DND-41 (cell line): ENCODE measurements at regions not wholly inside any gene's neighbourhood (a gene's known extent, or its start where the extent isn't known, plus 50 kb on each side); places are given as distances from the start of the nearest gene placed in this dataset.

Experiments used
- EZH2 ChIP-seq: IDR thresholded peaks from 3 replicates; pipeline ENCODE4 v1.6.1; 2012; ENCODE audit warnings: borderline replicate concordance, low read depth, mild to moderate bottlenecking, moderate library complexity, low read length, inconsistent platforms; ENCODE audit not compliant: severe bottlenecking
- TF ChIP-seq, protein P1 (sequence below): IDR thresholded peaks from 2 replicates; pipeline ENCODE4 v1.5.1; 2012; ENCODE audit warnings: borderline replicate concordance, low read length, moderate library complexity, mild to moderate bottlenecking; ENCODE audit not compliant: poor library complexity, severe bottlenecking; ENCODE audit errors: extremely low read depth

GRCh38 chr16:54362591-54363206, 76.1 kb upstream of the IRX3 start:
- TF ChIP-seq, protein P1, sequence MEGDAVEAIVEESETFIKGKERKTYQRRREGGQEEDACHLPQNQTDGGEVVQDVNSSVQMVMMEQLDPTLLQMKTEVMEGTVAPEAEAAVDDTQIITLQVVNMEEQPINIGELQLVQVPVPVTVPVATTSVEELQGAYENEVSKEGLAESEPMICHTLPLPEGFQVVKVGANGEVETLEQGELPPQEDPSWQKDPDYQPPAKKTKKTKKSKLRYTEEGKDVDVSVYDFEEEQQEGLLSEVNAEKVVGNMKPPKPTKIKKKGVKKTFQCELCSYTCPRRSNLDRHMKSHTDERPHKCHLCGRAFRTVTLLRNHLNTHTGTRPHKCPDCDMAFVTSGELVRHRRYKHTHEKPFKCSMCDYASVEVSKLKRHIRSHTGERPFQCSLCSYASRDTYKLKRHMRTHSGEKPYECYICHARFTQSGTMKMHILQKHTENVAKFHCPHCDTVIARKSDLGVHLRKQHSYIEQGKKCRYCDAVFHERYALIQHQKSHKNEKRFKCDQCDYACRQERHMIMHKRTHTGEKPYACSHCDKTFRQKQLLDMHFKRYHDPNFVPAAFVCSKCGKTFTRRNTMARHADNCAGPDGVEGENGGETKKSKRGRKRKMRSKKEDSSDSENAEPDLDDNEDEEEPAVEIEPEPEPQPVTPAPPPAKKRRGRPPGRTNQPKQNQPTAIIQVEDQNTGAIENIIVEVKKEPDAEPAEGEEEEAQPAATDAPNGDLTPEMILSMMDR, result no peak
- no peak for TF ChIP-seq EZH2
